Stimulated activated CD4-positive, alpha-beta T cell treated with anti-CD3 and anti-CD28 coated beads, Interleukin-12 subunit alpha, Interleukin-12 subunit beta, amount 100 ng/mL, for 48 hours (primary cell): ENCODE measurements at regions not wholly inside any gene's neighbourhood (a gene's known extent, or its start where the extent isn't known, plus 50 kb on each side); places are given as distances from the start of the nearest gene placed in this dataset.
"Not testable (repeated sequence)": the region's sequence is repeated elsewhere in the genome, so short reads cannot be mapped to it uniquely, and the experiment has no call there.

Source experiments
- DNase-seq, 3 donors: peaks; one replicate each; pipeline ENCODE4 v3.0.0-alpha.2; 2020; ENCODE audit warnings: low read depth in 2 of 3, low spot score in 1 of 3

DNA sequence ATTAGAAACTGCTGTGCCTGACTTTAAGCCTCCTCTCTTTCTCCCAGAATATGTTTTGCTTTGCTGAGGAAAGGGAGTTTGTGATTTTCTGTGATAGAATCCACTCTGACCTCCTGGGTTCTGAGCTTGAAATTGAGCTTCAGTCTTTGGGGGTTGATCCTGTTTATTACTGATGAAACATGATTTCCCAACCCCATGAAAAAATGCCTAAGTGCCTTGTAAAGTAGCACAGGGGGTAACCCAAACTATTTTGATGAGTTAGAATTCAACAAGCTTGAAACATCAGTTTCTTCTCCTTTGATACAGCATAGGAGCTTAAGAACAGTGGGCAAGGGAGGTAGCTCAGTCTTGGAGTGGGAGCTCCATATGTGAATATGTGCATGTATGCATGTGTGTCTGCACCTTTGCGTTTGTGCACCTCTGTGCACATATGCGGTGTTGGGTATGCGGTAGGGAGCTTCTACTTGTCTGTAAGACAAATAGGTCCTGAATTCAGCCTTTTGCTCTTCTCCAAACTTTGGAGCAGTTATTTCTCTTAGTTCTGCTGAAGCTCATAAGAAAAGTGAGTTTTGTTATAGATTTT lies 364.6 kb downstream of the OSR1 start:
- DNase-seq, result no peak

- DNase-seq, result no peak
Observed at GRCh38 chr2:18991177-18992168, 366.9 kb downstream of the OSR1 start.

- no peak for DNase-seq
Observed at GRCh38 chr2:18988631-18989232, 369.7 kb downstream of the OSR1 start.

GRCh38 chr2:18987592-18988073 lies 370.8 kb downstream of the OSR1 start:
- no peak for DNase-seq

- no peak for DNase-seq
Observed at GRCh38 chr2:18987016-18987415, 371.4 kb downstream of the OSR1 start.

DNA sequence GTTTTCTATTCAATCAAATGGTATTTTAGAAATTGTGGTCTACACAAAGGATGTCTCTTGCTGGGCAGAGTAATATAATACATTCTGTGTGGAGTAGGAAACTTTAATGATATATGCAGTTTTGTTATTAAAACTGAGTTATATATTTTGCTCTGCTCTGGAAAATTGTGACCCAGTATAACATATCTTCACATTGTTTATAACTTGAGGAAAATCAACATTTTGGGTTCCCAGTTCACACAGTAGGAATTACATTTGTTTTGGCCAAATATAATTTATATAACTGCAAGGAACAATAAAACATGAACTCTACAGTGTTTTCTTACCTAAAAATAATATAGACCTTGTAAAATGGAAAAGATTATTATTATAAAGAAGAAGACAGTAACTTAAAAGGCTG lies 372.4 kb downstream of the OSR1 start:
- no peak for DNase-seq

DNA sequence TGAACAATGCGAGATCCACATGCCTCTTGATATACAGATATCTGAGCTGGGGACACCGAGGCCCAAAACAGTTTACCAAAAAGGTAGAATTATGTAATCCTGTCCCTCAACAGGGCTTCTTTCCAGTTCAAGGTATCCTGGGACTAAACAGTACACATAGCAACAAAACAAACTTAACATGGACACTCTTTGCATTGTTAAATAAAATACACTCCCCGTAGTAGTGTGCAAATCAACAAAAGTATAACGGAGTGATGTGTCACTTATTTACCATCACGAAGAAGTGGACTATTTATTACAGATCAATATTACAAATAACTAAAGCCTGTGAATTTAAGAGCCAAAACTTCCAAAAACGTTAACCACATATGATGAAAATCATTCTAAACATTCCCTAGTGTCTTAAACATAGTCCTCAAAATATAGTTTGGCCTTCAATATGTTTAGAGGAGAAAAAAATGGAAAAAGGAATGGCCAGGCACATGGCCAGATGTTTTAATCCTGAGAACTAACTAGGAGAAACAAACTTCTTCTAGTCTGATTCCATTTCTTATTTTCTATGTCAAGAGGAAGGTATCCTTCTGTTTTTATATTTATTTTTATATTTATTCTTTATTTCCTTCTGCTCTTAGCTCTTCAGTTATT lies 377.5 kb downstream of the OSR1 start:
- DNase-seq, result no peak

GRCh38 chr2:18980104-18980785 lies 378.2 kb downstream of the OSR1 start:
- DNase-seq, result no peak

DNA sequence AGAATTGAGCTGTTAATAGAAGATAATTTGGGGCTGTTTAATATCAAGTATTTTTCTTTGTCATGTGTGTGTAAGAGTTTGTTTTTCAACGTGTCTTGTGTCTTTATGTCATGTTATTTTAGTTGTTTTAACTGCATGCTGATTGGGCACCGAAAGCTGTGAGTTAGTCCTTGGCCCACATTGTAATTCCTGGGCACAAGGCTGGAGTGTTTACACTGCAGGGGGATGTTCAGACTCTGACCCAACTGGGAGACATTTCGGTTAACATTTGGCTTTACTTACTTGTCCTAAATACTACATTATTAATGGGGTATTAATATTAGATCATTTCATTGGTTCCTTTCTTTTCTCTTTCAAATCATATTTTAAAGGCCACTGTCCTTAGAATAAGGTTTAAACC lies 381.0 kb downstream of the OSR1 start:
- no peak for DNase-seq

DNA sequence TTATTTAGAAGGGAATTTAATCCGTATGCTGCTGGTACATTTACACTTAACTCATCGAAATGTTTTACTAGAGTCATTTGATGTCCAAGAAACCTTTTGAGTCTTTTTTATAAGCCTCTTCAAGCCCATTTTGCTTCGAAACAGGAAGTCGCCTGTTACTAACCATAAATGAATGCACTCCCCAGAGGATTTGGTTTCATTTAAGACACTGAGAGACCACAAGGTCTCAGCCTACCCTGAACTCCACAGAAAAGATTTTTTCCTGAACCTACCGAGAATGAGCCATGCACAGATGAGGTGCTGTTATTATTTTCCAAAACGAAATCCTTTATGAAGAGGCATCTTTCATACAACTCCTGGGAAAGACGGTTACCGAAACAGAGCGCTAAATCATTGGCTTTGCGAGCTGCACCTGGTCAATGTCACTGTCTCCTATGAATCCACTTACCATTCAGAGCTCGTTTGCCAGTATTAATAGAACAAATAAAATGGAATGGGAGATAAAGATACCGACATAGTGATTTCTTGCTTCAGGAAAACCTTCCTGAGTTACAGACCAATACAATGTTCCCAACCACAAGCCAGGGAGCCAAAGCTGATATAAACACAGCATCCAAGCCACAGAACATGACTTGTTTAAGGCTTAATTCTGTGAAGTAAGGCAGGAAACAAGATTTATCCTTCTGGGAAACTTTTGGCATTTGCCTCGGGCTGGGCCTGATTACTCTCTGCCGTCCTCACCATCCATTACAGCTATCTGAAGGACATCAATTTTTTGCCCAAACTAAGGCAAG lies 382.1 kb downstream of the OSR1 start:
- no peak for DNase-seq

GRCh38 chr2:18975506-18976167 lies 382.8 kb downstream of the OSR1 start:
- DNase-seq, result no peak

- DNase-seq, result no peak
Observed at GRCh38 chr2:18971628-18972027, 382.3 kb upstream of the NT5C1B start.

DNA sequence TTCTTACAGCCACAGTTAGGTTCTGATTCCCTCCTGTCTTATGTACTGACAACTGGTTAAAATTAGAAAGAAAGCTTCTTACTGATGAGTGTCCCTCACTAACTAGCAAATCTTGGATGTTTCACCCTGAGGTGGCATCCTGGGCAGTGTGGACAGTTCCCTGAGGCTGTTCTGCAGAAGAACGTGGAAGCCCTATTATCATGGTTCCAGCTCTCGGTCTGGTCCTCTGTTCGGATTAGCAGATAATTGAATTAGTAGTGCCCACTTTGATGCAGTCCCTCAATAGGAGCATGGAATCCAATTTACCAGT lies 381.7 kb upstream of the NT5C1B start:
- no peak for DNase-seq

DNA sequence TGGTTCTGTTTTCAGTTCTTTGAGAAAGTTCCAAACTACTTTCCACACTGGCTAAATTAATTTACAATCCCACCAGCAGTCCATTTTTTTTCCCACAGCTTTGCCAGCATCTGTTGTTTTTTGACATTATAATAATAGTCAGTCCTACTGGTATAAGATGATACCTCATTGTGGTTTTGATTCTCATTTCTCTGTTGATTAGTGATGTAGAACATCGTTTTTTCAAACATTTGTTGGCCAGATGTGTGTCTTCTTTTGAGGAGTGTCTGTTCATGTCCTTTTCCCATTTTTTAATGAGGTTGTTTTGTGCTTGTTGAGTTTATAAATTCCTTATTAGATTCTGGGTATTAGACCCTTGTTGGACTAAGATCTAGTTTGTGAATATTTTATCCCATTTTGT lies 376.8 kb upstream of the NT5C1B start:
- no peak for DNase-seq

- DNase-seq, result not testable (repeated sequence)
Observed at GRCh38 chr2:18963739-18964256, 374.4 kb upstream of the NT5C1B start.

GRCh38 chr2:18961991-18962421 lies 372.6 kb upstream of the NT5C1B start:
- DNase-seq, result no peak

DNA sequence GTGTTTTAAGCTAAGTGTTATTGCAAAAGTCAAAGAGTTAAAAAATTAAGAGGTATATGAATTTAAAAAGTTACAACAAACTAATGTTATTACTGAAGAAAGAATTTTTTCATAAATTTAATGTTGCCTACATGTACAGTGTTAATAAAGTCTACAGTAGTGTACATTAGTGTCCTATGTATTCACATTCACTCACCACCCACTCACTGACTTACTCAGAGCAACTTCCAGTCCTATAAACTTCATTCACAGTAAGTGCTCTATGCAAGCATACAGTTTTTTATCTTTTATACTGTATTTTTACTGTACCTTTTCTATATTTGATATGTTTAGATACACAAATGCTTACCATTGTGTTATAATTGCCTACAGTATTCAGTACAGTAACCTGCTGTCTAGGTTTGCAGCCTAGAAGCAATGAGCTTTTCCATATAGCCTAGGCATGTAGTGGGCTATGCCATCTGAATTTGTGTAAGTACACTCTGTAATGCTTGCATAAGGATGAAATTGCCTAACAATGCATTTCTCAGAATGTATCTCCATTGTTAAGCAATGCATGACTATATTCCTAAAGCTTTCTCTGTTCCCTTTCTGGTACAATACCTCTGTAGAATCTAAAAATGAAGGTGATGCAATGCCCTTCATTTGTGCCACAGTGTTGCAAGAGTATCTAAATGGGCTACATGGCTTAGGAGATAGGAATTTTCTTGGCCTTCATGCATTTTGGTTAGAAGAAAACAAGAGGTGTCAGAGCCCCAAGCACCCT lies 370.8 kb upstream of the NT5C1B start:
- no peak for DNase-seq

GRCh38 chr2:18959200-18959599 lies 369.8 kb upstream of the NT5C1B start:
- DNase-seq, result no peak

GRCh38 chr2:18957909-18958308 lies 368.5 kb upstream of the NT5C1B start:
- no peak for DNase-seq
